Muscle of arm (tissue), 1 donor: ENCODE measurements at regions not wholly inside any gene's neighbourhood (a gene's known extent, or its start where the extent isn't known, plus 50 kb on each side); places are given as distances from the start of the nearest gene placed in this dataset.

Experiments
- DNase-seq: peaks from one replicate; pipeline ENCODE4 v3.0.0-alpha.2; 2013

GRCh38 chr7:17608114-17608833 lies 309.8 kb downstream of the AHR start:
- DNase-seq: no peak

- DNase-seq: no peak
Observed at GRCh38 chr7:17611611-17612010, 313.2 kb downstream of the AHR start.

- no peak for DNase-seq
Observed at GRCh38 chr7:17613338-17614041, 315.0 kb downstream of the AHR start.

GRCh38 chr7:17617380-17617779 lies 318.9 kb downstream of the AHR start:
- DNase-seq: no peak

GRCh38 chr7:17617857-17618651 lies 319.6 kb downstream of the AHR start:
- no peak for DNase-seq

- no peak for DNase-seq
Observed at GRCh38 chr7:17618652-17618974, 320.2 kb downstream of the AHR start.

GRCh38 chr7:17619196-17619818 lies 320.9 kb downstream of the AHR start:
- no peak for DNase-seq

GRCh38 chr7:17620566-17620965 lies 319.7 kb downstream of the SNX13 start:
- DNase-seq: no peak

GRCh38 chr7:17622451-17622850 lies 317.8 kb downstream of the SNX13 start:
- no peak for DNase-seq

- no peak for DNase-seq
Observed at GRCh38 chr7:17623546-17624185, 316.6 kb downstream of the SNX13 start.

- no peak for DNase-seq
Observed at GRCh38 chr7:17624379-17624778, 315.9 kb downstream of the SNX13 start.

- DNase-seq: no peak
Observed at GRCh38 chr7:17625043-17625442, 315.3 kb downstream of the SNX13 start.

GRCh38 chr7:17626235-17626634 lies 314.1 kb downstream of the SNX13 start:
- no peak for DNase-seq

GRCh38 chr7:17631061-17631460 lies 309.2 kb downstream of the SNX13 start:
- no peak for DNase-seq

GRCh38 chr7:17632384-17632783 lies 307.9 kb downstream of the SNX13 start:
- no peak for DNase-seq

GRCh38 chr7:17633067-17633466 lies 307.2 kb downstream of the SNX13 start:
- no peak for DNase-seq

- no peak for DNase-seq
Observed at GRCh38 chr7:17638727-17639126, 301.6 kb downstream of the SNX13 start.

- no peak for DNase-seq
Observed at GRCh38 chr7:17640730-17641377, 299.4 kb downstream of the SNX13 start.

GRCh38 chr7:17645500-17645899 lies 294.8 kb downstream of the SNX13 start:
- no peak for DNase-seq

GRCh38 chr7:17646253-17646956 lies 293.9 kb downstream of the SNX13 start:
- DNase-seq: no peak

- DNase-seq: no peak
Observed at GRCh38 chr7:17651341-17651740, 289.0 kb downstream of the SNX13 start.
